ENCODE measurements at regions not wholly inside any gene's neighbourhood (a gene's known extent, or its start where the extent isn't known, plus 50 kb on each side); places are given as distances from the start of the nearest gene placed in this dataset.

- Histone ChIP-seq H3K4me3 (ENCODE audit: low read depth, low read length) (no peak overlapping the region), H3K4me1 (no peaks in the 10 kb centered on the region), H3K27me3 (no peaks in the 10 kb centered on the region), H3K36me3 (no peaks in the 10 kb centered on the region), H3K9me3 (no peaks in the 10 kb centered on the region)
- TF ChIP-seq, protein P1, sequence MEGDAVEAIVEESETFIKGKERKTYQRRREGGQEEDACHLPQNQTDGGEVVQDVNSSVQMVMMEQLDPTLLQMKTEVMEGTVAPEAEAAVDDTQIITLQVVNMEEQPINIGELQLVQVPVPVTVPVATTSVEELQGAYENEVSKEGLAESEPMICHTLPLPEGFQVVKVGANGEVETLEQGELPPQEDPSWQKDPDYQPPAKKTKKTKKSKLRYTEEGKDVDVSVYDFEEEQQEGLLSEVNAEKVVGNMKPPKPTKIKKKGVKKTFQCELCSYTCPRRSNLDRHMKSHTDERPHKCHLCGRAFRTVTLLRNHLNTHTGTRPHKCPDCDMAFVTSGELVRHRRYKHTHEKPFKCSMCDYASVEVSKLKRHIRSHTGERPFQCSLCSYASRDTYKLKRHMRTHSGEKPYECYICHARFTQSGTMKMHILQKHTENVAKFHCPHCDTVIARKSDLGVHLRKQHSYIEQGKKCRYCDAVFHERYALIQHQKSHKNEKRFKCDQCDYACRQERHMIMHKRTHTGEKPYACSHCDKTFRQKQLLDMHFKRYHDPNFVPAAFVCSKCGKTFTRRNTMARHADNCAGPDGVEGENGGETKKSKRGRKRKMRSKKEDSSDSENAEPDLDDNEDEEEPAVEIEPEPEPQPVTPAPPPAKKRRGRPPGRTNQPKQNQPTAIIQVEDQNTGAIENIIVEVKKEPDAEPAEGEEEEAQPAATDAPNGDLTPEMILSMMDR (IDR thresholded peaks at IDR 0.05; ENCODE audit: low read depth, low read length), result no peak
- DNase-seq, result no peak
Observed at GRCh38 chr3:110628650-110629301, 442.8 kb upstream of the NECTIN3 start.

- H3K4me3 ChIP-seq (ENCODE audit: low read depth, low read length), result no peak overlapping the region
- H3K27me3 ChIP-seq, result no peaks in the 10 kb centered on the region
- no peak for DNase-seq
- TF ChIP-seq, protein P1 (IDR thresholded peaks at IDR 0.05; ENCODE audit: low read depth, low read length), result no peak
- no peaks in the 10 kb centered on the region for H3K9me3 ChIP-seq
- H3K4me1 ChIP-seq, result no peaks in the 10 kb centered on the region
- H3K36me3 ChIP-seq, result no peaks in the 10 kb centered on the region
Observed at GRCh38 chr3:110629917-110630316, 441.7 kb upstream of the NECTIN3 start.

DNA sequence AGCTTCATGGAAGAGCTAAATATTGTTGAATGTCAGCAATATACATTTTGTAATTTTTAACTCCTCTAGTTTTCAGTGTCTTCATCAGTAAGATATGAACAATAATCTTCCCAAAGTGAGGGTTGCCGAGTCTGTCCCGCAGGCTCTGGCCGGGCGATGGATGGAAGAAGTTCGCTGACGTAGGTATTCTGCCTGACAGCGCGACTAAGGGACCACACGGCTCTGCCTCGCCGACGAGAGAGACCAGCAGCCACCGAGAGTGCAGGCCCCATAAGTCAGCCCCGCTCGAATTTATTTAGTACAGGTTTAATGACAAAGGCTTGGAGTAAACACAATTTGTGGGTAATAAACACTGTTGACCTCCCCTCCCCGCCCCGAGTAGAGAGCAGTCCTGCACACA is 427.4 kb upstream of the NECTIN3 start:
- Histone ChIP-seq H3K4me1 (no peaks in the 10 kb centered on the region), H3K36me3 (no peaks in the 10 kb centered on the region), H3K4me3 (ENCODE audit: low read depth, low read length) (no peak overlapping the region), H3K27me3 (no peaks in the 10 kb centered on the region), H3K9me3 (no peaks in the 10 kb centered on the region)
- TF ChIP-seq, protein P1 (IDR thresholded peaks at IDR 0.05; ENCODE audit: low read depth, low read length), result no peak
- no peak for DNase-seq

DNA sequence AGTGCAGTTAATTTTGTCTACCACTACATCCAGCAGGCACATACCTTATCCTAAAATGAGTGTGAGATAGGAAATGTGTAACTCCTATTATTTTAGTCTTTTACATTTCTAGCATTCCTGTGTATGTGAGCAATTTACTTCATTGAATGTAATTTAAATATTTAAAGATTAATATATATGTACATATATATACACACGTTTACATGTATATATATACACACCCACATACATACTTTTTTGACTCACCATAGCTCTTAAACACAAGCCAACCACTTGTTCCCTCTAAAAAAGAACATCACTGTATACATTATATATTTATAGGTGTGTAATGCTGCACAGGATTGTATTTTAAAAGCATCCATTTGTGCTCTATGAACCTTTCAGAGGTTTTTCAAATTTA is 425.6 kb upstream of the NECTIN3 start:
- DNase-seq, result no peak
- Histone ChIP-seq H3K36me3 (no peaks in the 10 kb centered on the region), H3K4me1 (no peaks in the 10 kb centered on the region), H3K9me3 (no peaks in the 10 kb centered on the region), H3K27me3 (no peaks in the 10 kb centered on the region), H3K4me3 (ENCODE audit: low read depth, low read length) (no peak overlapping the region)
- TF ChIP-seq, protein P1 (IDR thresholded peaks at IDR 0.05; ENCODE audit: low read depth, low read length), result no peak

DNA sequence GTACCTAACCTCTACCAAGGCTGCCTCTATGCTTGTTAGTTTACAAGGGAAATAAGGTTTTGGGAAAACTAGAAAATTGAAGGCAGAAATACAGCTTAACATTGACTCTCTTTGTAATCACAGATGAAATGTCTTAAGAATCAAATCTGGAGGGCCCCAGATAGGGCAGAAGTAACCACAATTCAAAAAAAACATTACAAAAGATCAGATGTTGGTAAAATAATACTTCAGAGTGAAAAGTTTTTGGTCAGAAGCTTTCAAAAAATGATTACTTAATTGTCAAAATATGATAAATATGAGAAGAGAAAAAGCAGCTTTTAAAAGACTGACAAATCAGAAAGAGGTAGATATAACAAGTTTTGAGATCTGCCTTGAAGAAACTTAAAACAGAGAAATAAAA is 425.1 kb upstream of the NECTIN3 start:
- Histone ChIP-seq H3K9me3 (no peaks in the 10 kb centered on the region), H3K36me3 (no peaks in the 10 kb centered on the region), H3K4me1 (no peaks in the 10 kb centered on the region), H3K27me3 (no peaks in the 10 kb centered on the region), H3K4me3 (ENCODE audit: low read depth, low read length) (no peak overlapping the region)
- TF ChIP-seq, protein P1 (IDR thresholded peaks at IDR 0.05; ENCODE audit: low read depth, low read length), result no peak
- no peak for DNase-seq

DNA sequence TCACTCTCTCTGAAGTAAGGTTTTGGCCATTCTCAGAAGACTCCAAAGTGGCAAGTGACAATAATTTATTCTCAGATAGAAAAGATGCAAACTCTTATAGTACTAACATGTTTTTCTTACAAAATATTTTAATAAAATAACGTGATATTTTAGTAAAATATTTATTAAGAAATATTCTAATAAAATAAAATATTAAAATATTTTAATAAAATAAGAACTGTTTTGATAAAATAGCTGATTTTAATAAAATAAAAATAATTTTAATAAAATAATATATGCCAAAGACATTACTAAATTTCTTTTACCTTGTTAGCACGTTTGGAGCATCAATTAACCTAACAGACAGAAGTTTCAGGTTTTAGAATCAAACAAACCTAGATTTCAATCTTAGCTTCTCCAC is 424.0 kb upstream of the NECTIN3 start:
- Histone ChIP-seq H3K27me3 (no peaks in the 10 kb centered on the region), H3K9me3 (no peaks in the 10 kb centered on the region), H3K4me1 (no peaks in the 10 kb centered on the region), H3K4me3 (ENCODE audit: low read depth, low read length) (no peak overlapping the region), H3K36me3 (no peaks in the 10 kb centered on the region)
- DNase-seq, result no peak
- TF ChIP-seq, protein P1 (IDR thresholded peaks at IDR 0.05; ENCODE audit: low read depth, low read length), result no peak

Measured in BE2C (cell line).